HG03025 (cell line): ENCODE measurements at regions not wholly inside any gene's neighbourhood (a gene's known extent, or its start where the extent isn't known, plus 50 kb on each side); places are given as distances from the start of the nearest gene placed in this dataset.

Source experiments
- ATAC-seq: cut with Tn5 transposase; IDR thresholded peaks from one replicate; pipeline ENCODE4 v1.9.1; 2021; ENCODE audit warnings: mild to moderate bottlenecking, moderate library complexity; ENCODE audit not compliant: unreplicated experiment, low FRiP score

DNA sequence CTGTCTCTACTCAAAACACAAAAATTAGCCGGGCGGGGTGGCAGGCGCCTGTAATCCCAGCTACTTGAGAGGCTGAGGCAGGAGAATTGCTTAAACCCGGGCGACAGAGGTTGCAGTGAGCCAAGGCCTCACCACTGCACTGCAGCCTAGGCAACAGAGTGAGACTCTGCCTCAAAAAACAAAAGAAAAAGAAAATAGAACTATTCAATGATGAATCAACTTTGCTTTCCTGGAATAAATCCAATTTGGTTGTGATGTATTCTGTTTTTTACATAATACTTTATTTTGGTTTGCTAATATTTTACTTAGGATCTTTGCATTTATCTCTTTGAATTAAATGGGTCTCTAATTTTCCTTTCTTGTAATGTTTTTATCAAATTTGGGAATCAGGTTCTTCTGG lies 86.3 kb upstream of the MBOAT2 start:
- ATAC-seq = no peak

DNA sequence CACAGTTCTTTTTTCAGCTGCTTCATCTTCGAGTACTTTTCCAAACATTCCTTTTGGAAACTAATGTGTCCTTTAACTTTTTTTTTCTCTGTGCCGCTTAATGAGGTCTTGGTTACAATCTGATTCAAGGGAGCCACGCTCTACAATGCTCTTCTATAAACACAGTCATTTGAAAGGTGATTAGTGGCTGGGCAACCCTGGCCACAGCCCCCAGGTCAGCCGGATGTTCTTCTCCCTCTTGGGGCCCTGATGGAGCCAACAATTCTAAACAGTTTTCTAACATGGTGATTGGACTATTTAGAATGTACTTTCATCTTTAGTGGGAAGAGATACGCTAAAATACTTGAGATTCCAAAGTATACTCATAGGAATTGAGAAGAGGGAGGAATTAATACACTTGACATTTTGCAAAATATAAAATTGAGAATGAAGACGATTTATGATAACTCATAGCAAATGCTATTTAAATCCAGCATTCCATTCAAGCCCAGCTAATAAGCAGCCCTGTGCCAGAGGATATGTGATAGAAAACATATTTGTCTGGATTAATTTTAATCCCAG lies 83.7 kb upstream of the MBOAT2 start:
- ATAC-seq = no peak

DNA sequence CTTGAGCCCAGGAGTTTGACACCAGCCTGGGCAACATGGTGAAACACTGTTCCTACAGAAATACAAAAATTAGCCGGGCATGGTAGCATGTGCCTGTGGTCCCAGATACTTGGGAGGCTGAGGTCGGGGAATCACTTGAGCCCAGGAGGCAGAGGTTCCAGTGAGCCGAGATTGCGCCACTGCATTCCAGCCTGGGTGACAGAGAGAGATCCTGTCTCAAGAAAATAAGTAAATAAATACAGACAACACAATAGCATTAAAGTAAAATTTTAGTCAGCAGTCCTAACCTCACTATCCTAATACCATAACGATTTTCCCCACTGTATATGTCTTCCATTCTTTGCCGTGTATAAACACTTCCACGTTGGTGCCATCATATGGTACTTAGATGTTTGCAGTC lies 83.0 kb upstream of the MBOAT2 start:
- no peak for ATAC-seq

DNA sequence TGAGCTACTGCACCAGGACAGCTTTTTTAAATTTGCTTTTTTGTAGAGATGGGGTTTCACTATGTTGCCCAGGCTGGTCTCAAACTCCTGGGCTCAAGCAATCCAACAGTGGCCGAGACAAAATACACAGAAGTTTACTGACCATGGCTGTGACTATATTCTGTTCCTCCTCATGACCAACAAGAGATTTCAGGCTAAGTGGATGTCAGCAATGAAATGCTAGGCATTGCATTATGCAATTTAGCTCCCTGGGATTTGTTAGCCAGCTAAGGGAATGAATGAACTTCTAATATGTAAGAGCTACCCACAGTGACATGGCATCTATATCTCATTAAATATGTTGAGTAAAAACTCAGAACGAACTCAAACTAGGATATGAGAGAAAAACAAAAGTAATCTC lies 81.9 kb upstream of the MBOAT2 start:
- ATAC-seq = no peak

DNA sequence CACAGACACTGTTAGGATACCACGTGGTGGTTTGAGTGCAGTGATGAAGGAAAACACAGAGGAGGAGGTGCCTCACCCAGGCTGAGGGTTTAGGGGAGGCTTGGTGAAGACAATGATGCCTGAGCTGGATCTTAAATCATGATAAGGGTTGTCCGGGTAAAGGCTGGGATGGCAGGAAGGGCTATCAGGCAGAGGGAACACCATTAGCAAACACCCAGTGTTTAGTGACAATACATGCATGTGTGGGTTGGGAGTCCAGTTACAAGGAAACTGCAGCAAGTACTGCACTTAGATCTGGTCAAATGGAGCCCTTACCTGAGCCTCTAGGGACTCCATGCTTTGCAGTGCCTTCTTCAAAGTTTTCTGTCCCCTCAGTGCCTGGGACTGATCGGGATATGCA lies 79.8 kb upstream of the MBOAT2 start:
- ATAC-seq = no peak

DNA sequence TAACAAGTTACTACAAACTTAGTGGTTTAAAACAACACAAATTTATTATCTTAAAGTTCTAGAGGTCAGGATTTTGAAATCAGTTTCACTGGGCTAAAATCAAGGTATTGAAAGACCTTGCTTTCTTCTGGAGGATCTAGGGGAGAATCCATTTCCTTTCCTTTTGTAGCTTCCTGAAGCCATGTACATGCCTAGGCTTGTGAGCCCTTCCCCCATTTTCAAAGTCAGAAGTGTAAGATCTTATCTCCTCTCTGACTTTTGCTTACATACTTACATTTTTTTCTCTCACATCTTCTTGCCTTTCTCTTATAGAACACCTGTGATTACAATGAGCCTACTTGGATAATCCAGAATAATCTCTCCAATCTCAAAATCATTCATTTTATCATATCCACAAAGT lies 78.7 kb upstream of the MBOAT2 start:
- ATAC-seq = no peak

DNA sequence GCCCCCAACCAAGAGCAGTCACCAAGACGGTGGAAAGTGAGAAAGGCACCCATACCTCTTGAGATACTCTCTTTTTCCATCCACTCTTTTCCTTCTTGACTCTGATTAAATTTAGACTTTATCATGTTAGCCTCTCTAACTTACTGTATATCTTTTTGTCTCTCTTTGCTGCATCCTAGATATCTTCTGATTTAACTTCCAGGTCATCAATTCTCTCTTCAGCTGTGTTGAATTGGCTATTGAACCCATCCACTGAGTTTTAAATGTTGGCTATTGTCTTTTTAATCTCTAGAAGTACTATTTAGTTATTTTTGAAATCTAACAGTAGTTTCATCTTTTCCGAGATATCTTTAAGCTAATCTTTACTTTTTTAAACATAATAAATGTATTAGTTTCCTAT lies 78.3 kb upstream of the MBOAT2 start:
- ATAC-seq = no peak

DNA sequence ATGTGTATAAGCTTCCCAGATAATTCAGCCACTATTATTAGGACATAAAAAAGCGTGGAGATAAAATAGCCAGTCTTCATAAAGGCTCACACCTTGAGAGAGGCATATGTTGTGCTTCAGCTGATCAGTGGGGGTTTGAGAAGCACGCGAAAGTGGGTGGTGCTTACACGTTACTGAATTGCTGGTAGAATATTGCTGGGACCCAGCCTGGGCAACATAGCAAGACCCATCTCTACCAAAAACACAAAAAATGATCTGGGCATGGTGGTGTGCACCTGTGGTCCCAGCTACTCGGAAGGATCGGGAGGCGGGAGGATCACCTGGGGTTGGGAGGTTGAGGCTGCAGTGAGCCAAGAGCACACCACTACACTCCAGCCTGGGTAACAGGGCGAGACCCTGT lies 74.9 kb upstream of the MBOAT2 start:
- ATAC-seq = no peak

DNA sequence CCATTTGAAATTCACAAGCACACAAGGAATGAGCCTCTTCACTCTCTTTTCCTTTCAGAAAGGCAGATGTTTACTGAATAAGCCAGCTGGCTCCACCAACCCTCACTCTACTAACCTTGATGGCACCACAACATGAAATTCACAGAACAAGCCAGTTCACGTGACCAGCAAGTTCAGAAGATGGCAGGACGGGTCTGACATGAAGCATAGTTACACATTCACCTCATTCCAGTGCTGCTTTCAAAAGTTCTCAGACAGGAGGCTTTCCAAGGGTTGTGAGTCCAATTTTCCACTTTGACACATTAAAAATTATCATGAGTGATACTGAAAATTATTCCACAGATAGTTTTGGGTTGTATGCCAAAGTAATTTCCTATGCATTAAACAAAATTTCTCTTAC lies 74.2 kb upstream of the MBOAT2 start:
- no peak for ATAC-seq

DNA sequence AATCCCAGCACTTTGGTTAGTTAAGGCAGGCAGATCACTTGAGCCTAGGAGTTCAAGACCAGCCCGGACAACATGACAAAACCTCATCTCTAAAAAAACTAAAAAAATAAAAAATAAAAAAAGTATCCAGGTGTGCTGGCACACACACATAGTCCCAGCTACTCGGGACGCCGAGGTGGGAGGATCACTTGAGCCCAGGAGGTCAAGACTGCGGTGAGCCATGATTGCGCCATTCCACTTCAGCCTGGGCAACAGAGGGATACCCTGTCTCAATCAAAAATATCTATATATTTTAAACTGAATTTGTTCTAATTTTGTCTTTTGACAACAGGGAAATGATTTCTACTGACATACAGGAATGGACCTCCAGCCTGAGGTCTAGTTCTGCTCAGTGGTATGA lies 73.3 kb upstream of the MBOAT2 start:
- ATAC-seq = no peak

DNA sequence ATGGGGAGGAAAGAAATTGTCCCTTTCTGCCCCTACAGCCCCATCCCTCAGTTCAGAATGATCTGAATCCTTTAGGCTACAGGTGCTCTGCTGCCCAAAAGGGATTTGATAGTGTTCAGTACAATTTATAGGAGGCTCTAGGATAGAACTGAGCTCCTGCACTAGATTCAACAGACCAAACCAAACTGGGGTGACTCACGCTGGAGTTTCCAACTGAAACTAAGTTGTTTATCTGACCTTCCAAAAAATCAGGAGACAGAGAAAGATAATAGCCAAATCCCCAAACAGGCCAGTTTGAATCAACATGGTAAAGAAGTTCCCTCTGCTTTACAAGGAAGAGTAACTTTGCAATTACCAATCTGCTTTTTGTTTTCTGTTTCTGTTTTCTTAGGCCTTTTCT lies 72.7 kb upstream of the MBOAT2 start:
- no peak for ATAC-seq

DNA sequence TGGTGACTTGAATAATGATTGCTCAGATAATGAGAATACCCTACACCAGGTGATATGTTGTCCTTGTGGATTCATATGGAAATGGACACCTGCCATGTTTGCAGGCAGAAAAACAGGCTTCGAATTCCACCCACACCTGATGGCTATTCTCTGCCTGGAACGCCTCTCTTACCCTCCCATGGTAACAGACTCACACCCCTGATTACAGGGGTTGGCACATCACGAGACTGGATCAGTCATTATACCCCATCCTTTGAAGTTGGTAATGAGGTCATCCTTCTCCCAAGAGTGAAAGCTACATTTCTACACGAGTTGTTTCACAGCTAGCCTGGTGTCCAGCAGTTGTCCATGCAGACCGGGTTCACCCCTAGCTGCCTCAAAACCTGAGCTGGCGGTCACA lies 71.4 kb upstream of the MBOAT2 start:
- ATAC-seq = no peak

DNA sequence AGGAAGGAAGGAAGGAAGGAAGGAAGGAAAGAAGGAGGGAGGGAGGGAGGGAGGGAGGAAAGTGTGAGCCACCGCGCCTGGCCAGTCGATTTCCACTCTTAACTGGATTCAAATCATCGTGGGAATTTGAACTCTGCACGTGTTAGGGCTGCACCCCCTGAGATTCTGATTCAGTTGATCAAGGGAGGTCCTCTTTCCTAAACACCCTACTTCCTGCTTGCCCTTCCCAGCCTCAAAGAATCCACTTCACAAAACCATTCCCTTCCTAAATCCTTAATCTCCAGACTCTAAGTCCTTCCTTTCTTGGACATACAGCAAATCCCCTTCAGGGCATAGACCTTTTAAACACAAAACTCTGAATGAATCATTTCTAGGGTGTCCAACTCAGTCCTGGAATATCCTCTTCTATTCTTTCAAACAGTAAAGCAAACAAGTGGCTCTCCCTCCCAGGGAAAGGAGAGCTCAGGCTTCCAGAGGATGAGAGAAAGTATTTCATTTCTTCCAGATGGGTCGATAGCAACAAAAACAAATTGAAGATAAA lies 68.2 kb upstream of the MBOAT2 start:
- ATAC-seq = no peak

DNA sequence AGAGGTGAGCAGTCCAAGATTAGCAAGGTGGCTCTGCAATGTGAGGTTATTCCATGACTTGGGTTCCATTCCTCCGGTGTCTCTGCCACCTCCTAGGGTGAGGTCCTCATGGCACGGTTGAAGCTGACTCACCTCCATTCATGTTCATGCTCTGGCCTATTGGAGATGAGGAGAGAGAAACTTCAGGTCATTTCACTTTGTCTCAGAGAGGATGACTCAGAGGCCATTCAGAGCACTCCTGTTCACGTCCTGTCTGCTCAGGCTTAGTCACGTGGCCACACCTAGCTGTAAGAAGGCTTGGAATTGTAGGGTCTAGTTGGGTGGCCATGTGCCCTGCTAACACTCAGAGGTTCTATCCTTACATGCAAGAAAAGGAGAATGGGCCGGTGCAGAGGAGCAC lies 67.5 kb upstream of the MBOAT2 start:
- ATAC-seq = no peak

DNA sequence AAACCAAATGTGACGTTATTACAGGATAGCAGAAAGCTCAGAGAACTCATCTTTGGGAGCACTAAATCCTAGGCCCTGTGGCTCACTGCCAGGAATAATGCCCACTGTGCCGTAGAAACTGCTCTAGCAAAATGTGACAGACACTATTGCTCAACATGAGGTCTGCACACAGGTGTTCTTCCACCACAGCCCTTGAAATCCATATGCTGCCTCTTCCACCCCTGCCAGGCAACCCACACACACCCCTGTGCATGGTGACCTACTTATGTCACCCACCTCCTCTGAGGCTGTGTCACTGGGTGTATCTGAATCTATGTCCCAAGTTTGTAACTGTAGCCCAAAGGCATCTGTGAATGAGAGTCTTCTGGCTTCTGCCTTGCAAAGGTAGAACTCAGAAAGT lies 66.1 kb upstream of the MBOAT2 start:
- ATAC-seq = no peak

DNA sequence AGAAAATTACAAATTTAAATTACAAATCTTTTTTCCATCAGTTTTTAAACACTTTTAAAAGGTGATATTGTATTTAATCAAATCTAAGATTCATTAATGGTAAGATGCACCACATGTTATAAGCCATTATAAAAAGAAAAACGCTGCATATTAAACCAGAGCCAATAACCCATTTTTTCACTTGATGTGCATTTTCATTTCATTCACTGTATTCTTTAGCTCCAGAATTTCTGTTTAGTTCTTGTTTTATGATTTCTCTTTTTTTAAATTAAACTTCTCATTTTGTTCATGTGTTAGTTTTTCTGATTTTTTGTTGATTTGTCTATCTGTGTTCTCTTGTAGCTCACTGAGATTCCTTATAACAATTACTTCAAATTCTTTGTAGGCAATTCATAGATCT lies 62.4 kb upstream of the MBOAT2 start:
- ATAC-seq = no peak

DNA sequence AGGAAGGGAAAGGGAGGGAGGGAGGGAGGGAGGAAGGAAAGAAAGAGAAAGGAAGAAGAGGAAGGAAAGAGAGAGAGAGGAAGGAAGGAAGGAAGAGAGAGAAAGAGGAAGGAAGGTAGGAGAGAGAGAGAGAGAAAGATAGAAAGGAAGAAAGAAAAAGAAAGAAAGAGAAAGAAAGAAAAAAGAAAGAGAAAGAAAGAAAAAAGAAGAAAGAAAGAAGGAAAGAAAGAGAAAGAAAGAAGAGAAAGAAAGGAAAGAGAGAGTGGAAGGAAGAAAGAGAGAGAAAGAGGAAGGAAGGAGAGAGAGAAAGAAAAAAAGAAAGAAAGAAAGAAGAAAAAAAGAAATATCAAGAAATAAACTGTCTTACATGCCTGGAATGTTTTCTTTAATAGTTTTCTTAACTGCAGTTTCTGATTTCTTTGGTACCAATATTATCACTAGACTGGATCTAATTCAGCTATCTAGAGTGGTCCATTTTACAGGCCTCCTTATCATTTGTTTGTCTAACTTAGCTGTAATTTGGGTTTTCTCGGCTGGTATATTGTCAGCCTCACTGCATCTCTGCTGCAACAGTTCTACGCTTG lies 59.6 kb upstream of the MBOAT2 start:
- ATAC-seq = no peak

DNA sequence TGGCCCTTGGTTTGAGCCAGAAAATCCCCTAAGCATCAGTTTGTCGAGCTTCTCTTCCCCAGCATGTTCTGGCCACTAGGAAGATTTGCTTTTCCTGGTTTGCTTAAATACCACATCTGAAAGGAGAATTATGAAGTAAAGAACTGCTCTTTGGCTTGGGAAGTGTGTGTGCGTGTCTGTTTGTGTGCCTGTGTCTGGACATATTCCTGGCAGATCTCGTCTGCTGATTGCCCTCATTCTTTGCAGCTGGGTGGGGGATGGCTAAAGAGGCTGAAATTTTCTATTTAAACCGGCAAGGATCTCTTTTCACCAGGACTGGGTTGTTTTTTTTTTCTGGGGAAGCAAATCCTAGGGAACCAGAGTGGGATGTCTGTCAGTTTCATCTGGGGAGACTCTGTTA lies 57.3 kb upstream of the MBOAT2 start:
- no peak for ATAC-seq

DNA sequence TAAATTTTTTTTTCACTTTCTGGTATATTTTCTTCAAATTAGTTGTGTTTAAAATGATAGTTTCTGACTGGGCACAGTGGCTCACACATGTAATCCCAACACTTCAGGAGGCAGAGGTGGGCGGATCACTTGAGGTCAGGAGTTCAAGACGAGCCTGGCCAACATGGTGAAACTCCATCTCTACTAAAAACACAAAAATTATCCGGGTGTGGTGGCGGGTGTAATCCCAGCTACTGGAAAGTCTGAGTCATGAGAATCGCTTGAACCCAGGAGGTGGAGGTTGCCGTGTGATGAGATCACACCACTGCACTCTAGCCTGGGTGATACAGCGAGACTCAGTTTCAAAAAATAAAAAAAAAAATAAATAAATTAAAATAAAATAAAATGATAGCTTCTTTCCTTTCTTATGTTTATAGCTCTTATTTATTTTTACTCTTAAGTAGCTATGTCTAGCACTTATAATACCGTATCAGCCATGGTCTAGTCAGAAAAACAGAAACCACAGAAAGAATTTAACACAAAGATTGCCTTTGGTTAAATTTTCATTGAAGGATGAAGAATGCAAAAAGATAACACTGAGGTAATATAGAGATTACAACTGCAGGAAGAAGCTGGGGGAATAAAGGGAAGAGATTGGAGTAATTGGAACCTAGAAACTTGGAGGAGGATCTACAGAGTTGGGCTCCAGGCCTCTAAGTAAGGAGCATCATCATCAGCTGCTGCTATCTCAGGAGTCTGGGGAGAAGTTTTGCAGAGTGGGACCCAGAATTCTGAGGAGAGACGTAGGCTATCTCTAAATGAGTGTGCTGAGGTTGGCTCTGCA lies 54.7 kb upstream of the MBOAT2 start:
- no peak for ATAC-seq

DNA sequence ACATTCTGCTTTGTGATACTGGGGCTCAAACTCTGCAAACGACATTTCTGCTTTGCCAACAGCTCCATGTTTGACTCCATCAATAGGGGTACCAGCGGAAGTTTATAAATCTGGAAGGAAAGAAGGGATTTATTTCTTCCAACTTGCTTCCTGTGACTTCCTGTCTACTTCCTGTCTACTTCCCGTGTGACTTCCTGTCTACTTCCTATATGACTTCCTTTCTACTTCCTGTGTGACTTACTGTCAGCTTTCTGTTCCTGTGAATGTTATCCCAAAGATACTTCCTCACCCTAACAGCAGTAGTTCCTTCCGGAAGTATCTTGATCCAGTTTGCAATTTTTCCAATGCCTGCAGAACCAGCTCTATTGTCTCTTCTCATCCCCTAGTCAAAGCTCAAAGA lies 52.0 kb upstream of the MBOAT2 start:
- no peak for ATAC-seq

DNA sequence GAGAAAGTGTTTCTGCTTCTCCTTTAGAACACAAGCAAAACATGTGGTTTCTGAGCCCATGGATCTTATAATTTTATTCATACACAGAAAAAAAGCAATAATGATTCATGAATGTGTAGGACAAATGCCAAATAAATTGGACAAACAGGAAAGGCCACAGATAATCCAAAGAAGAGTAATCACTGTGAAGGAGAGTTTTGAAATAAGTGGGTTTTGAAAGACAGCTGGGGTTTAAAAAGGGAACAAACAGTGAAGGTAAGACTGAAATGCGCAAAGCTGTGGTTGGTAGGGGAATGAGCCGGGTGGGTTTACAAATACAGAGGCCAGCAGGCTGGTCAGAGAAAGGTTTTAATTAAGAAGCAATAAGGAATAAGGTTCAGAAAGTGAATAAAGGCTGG lies 50.0 kb upstream of the MBOAT2 start:
- no peak for ATAC-seq
